ENCODE measurements at regions not wholly inside any gene's neighbourhood (a gene's known extent, or its start where the extent isn't known, plus 50 kb on each side); places are given as distances from the start of the nearest gene placed in this dataset.
A peak's percentile ranks its signal among the peaks of the same experiment; 100 is the strongest.

GRCh38 chr7:46003161-46003560 is 82.1 kb upstream of the IGFBP3 start:
- Histone ChIP-seq H3K18ac (ENCODE audit: low read depth, low read length) (peak overlapping the region; percentile 13; the same call in 1 of the 2 replicates), H2AFZ (replicated peaks; ENCODE audit: low read length, poor library complexity) (no peak overlapping the region), H3K4me3 (ENCODE audit: insufficient read depth, low read depth, low read length) (no peak overlapping the region), H3K4me2 (ENCODE audit: low read depth, low read length) (no peak overlapping the region), H3K36me3 (ENCODE audit: control insufficient read depth, insufficient read depth, low read length) (no peaks in the 10 kb centered on the region), H3K14ac (replicated peaks; ENCODE audit: low read depth, low read length) (0 out of 2 replicates have a peak overlapping the region, but pooled peaks have one; percentile 42), H2BK15ac (ENCODE audit: low read depth, low read length) (peak overlapping the region; percentile 49; the same call in 2 of the 3 replicates), H2BK120ac (ENCODE audit: low read depth, low read length) (peak overlapping the region; percentile 72; the same call in 1 of the 2 replicates), H4K5ac (ENCODE audit: low read depth, low read length) (peak overlapping the region; percentile 32; the same call in 1 of the 2 replicates), H3K4me1 (ENCODE audit: control insufficient read depth, insufficient read depth, low read length) (peaks cover 15% of the 10 kb centered on the region), H3K9ac (ENCODE audit: low read depth, low read length) (no peak overlapping the region), H3K9me3 (ENCODE audit: control insufficient read depth, insufficient read depth, low read length) (peaks cover 5% of the 10 kb centered on the region), H2BK5ac (ENCODE audit: low read depth, low read length, poor library complexity, severe bottlenecking) (peak overlapping the region; percentile 59), H3K79me1 (ENCODE audit: low read depth in 1 of 2, low read length in 2 of 2) (no peaks in the 10 kb centered on the region), H3K4ac (ENCODE audit: low read depth, low read length) (no peak overlapping the region; the same call in 1 of the 2 replicates), H3K23ac (ENCODE audit: low read depth, low read length) (no peak overlapping the region), H2AK9ac (replicated peaks; ENCODE audit: low read depth, low read length, poor library complexity) (no peak overlapping the region), H2BK20ac (ENCODE audit: low read depth, low read length) (peak overlapping the region; percentile 31; the same call in 1 of the 2 replicates), H3K27ac (ENCODE audit: insufficient read depth, low read length) (no peak overlapping the region), H3K56ac (ENCODE audit: extremely low read depth, insufficient read depth, low read length) (no peak overlapping the region), H4K8ac (ENCODE audit: low read depth in 2 of 2, low read length in 2 of 2) (no peak overlapping the region), H3K9me1 (ENCODE audit: insufficient read depth, low read length) (peaks cover 10% of the 10 kb centered on the region), H2AK5ac (ENCODE audit: low read depth, low read length) (peak overlapping the region; percentile 30; the same call in 1 of the 2 replicates), H4K91ac (ENCODE audit: insufficient read depth, low read depth, low read length) (no peak overlapping the region), H4K20me1 (ENCODE audit: insufficient read depth, low read length) (no peaks in the 10 kb centered on the region), H3K27me3 (ENCODE audit: control insufficient read depth, insufficient read depth, low read length) (no peaks in the 10 kb centered on the region)
- ChIA-PET POLR2A (ENCODE audit: unreplicated experiment) (no interaction called here), CTCF (no interaction called here)
- ATAC-seq (ENCODE audit: low read depth) (peak; percentile 25; the same call in 1 of the 2 replicates), DNase-seq (peak; percentile 31)
- no CpG with 5 or more reads among the region's 2 CpGs for WGBS, 2 experiments (ENCODE audit: extremely low coverage in 2 of 2, insufficient read length in 1 of 2)
- dilution Hi-C loops (cut with HindIII; ENCODE audit: low sequenced_read_pairs, unreplicated experiment) (no loop called here), intact Hi-C loops (cut with micrococcal nuclease) (no loop called here), in situ Hi-C loops (cut with MboI; ENCODE audit: low sequenced_read_pairs) (no loop called here)
- TF ChIP-seq CEBPB (IDR thresholded peaks at IDR 0.05; ENCODE audit: low read depth, low read length) = no peak
- TF ChIP-seq RAD21 (IDR thresholded peaks at IDR 0.05; ENCODE audit: low read length) = no peak
- TF ChIP-seq NFE2L2 (IDR thresholded peaks at IDR 0.05; ENCODE audit: low read depth, low read length) = no peak
- TF ChIP-seq CTCF (conservative IDR thresholded peaks at IDR 0.05; ENCODE audit: low read depth, low read length) = no peak
- TF ChIP-seq RFX5 (IDR thresholded peaks at IDR 0.05; ENCODE audit: low read depth, low read length) = no peak
- no peak for TF ChIP-seq RCOR1 (IDR thresholded peaks at IDR 0.05; ENCODE audit: insufficient replicate concordance, low read length)
- no peak for TF ChIP-seq MAZ (IDR thresholded peaks at IDR 0.05; ENCODE audit: borderline replicate concordance, low read depth, low read length)
- TF ChIP-seq USF2 (IDR thresholded peaks at IDR 0.05; ENCODE audit: low read depth, low read length) = no peak
- no peak for TF ChIP-seq BHLHE40 (IDR thresholded peaks at IDR 0.05; ENCODE audit: low read depth, low read length)
- no peak for TF ChIP-seq SMC3 (IDR thresholded peaks at IDR 0.05; ENCODE audit: low read depth, low read length)
- no peak for TF ChIP-seq POLR2A (IDR thresholded peaks at IDR 0.05; ENCODE audit: low read depth, low read length)
- no peak for TF ChIP-seq FOS (IDR thresholded peaks at IDR 0.05; ENCODE audit: low read depth, low read length)
- no peak for TF ChIP-seq ELK1 (IDR thresholded peaks at IDR 0.05; ENCODE audit: borderline replicate concordance, low read depth, low read length)
- no peak for TF ChIP-seq MXI1 (IDR thresholded peaks at IDR 0.05; ENCODE audit: borderline replicate concordance, low read depth, low read length)
- BruUV-seq (replicated peaks) = no TSS peak

All from IMR-90 (cell line).